ENCODE measurements at regions not wholly inside any gene's neighbourhood (a gene's known extent, or its start where the extent isn't known, plus 50 kb on each side); places are given as distances from the start of the nearest gene placed in this dataset.
"Not testable (repeated sequence)": the region's sequence is repeated elsewhere in the genome, so short reads cannot be mapped to it uniquely, and the experiment has no call there.

- Histone ChIP-seq H3K27ac (ENCODE audit: poor library complexity, severe bottlenecking) (no peak overlapping the region), H3K4me1 (ENCODE audit: insufficient read depth, poor library complexity, severe bottlenecking) (no peaks in the 10 kb centered on the region), H3K27me3 (ENCODE audit: insufficient read depth, poor library complexity, severe bottlenecking) (no peaks in the 10 kb centered on the region), H3K9me3 (ENCODE audit: severe bottlenecking) (no peaks in the 10 kb centered on the region), H3K36me3 (ENCODE audit: low read depth) (no peaks in the 10 kb centered on the region), H3K4me3 (ENCODE audit: severe bottlenecking) (no peak overlapping the region)
- DNase-seq (ENCODE audit: low spot score) (no peak), ATAC-seq (ENCODE audit: low read depth) (no peak)
- no peak for TF ChIP-seq CTCF (IDR thresholded peaks at IDR 0.05; ENCODE audit: poor library complexity, severe bottlenecking)
These were observed 163.5 kb downstream of the FAM47A start for GRCh38 chrX:33968611-33969010.

- no peaks in the 10 kb centered on the region for H3K4me1 ChIP-seq (ENCODE audit: insufficient read depth, poor library complexity, severe bottlenecking)
- H3K36me3 ChIP-seq (ENCODE audit: low read depth) = no peaks in the 10 kb centered on the region
- no peak for TF ChIP-seq CTCF (IDR thresholded peaks at IDR 0.05; ENCODE audit: poor library complexity, severe bottlenecking)
- H3K4me3 ChIP-seq (ENCODE audit: severe bottlenecking) = no peak overlapping the region
- no peaks in the 10 kb centered on the region for H3K27me3 ChIP-seq (ENCODE audit: insufficient read depth, poor library complexity, severe bottlenecking)
- DNase-seq (ENCODE audit: low spot score) (no peak), ATAC-seq (ENCODE audit: low read depth) (no peak)
- H3K9me3 ChIP-seq (ENCODE audit: severe bottlenecking) = no peaks in the 10 kb centered on the region
- no peak overlapping the region for H3K27ac ChIP-seq (ENCODE audit: poor library complexity, severe bottlenecking)
These were observed 182.8 kb downstream of the FAM47A start for GRCh38 chrX:33949300-33949699.

GRCh38 chrX:33926249-33926648, 205.9 kb downstream of the FAM47A start:
- DNase-seq (ENCODE audit: low spot score); H3K27ac ChIP-seq (ENCODE audit: poor library complexity, severe bottlenecking); H3K4me3 ChIP-seq (ENCODE audit: severe bottlenecking); H3K4me1 ChIP-seq (ENCODE audit: insufficient read depth, poor library complexity, severe bottlenecking); H3K36me3 ChIP-seq (ENCODE audit: low read depth); H3K9me3 ChIP-seq (ENCODE audit: severe bottlenecking); H3K27me3 ChIP-seq (ENCODE audit: insufficient read depth, poor library complexity, severe bottlenecking); ATAC-seq (ENCODE audit: low read depth): not testable (repeated sequence)

GRCh38 chrX:33923262-33923661, 208.9 kb downstream of the FAM47A start:
- Histone ChIP-seq H3K27me3 (ENCODE audit: insufficient read depth, poor library complexity, severe bottlenecking) (no peaks in the 10 kb centered on the region), H3K4me1 (ENCODE audit: insufficient read depth, poor library complexity, severe bottlenecking) (no peaks in the 10 kb centered on the region), H3K36me3 (ENCODE audit: low read depth) (no peaks in the 10 kb centered on the region), H3K9me3 (ENCODE audit: severe bottlenecking) (no peaks in the 10 kb centered on the region), H3K27ac (ENCODE audit: poor library complexity, severe bottlenecking) (no peak overlapping the region), H3K4me3 (ENCODE audit: severe bottlenecking) (no peak overlapping the region)
- DNase-seq (ENCODE audit: low spot score) = no peak
- ATAC-seq (ENCODE audit: low read depth) = no peak
- no peak for TF ChIP-seq CTCF (IDR thresholded peaks at IDR 0.05; ENCODE audit: poor library complexity, severe bottlenecking)

GRCh38 chrX:33909836-33910235, 222.3 kb downstream of the FAM47A start:
- no peak for DNase-seq (ENCODE audit: low spot score)

More at GRCh38 chrX:33909836-33910235, 222.3 kb downstream of the FAM47A start:
- Histone ChIP-seq H3K36me3 (ENCODE audit: low read depth) (no peaks in the 10 kb centered on the region), H3K4me3 (ENCODE audit: severe bottlenecking) (no peak overlapping the region), H3K9me3 (ENCODE audit: severe bottlenecking) (no peaks in the 10 kb centered on the region), H3K27me3 (ENCODE audit: insufficient read depth, poor library complexity, severe bottlenecking) (no peaks in the 10 kb centered on the region), H3K4me1 (ENCODE audit: insufficient read depth, poor library complexity, severe bottlenecking) (no peaks in the 10 kb centered on the region), H3K27ac (ENCODE audit: poor library complexity, severe bottlenecking) (no peak overlapping the region)
- ATAC-seq (ENCODE audit: low read depth) = no peak
- TF ChIP-seq CTCF (IDR thresholded peaks at IDR 0.05; ENCODE audit: poor library complexity, severe bottlenecking) = no peak
